ENCODE measurements at regions not wholly inside any gene's neighbourhood (a gene's known extent, or its start where the extent isn't known, plus 50 kb on each side); places are given as distances from the start of the nearest gene placed in this dataset.

GRCh38 chr2:16293871-16294270, 353.5 kb downstream of the MYCN start:
- TF ChIP-seq YY1 (IDR thresholded peaks at IDR 0.05; ENCODE audit: insufficient read depth, insufficient read length) (no peak), ZNF274 (IDR thresholded peaks at IDR 0.05; ENCODE audit: low read depth, low read length) (no peak), SUZ12 (IDR thresholded peaks at IDR 0.05; ENCODE audit: extremely low read depth, insufficient read depth, insufficient read length) (no peak)
